ENCODE measurements at regions not wholly inside any gene's neighbourhood (a gene's known extent, or its start where the extent isn't known, plus 50 kb on each side); places are given as distances from the start of the nearest gene placed in this dataset.

DNA sequence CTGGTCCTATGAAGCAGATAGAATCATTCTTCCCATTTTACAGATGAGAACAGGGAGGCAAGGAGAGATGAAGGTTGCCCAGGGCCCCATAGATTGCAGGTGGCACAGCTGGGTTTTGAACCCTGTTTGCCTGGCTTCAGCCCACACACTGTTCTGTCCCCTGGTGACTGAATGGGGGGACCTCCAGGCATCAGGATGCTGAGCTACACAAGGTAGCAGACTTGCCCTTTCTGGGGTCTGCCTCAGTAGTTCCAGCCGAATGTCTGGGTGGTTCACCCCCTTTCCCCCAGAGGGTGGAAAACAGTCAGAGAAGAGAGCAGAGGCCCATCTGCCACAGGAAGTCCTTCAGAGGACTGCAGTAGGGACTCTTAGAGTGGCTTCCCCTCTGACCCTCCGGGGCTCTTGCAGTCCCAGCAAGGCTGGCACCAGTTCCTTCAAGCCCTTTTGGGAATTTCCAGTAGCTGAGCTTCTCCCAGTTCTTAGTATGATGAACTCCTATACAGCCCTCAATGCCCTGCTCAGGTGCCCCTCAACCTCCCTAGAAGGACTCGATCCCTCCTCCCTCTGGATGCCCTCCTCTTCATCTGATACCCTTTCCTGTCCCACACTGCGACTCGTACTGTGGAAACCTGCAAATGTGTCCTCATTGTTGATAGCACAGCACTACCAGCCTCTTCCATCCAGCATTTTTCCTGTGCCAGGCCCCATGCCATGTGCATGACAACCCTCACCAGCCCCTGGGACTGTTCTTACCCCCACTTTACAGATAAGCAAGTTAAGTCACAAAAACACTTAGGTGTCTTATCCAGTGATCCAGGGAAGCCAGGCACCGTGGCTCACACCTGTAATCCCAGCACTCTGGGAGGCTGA, 82.8 kb downstream of the IGLL1 start:
- WGBS (ENCODE audit: low lambda C conversion rate) = 36% methylated on average over 5 of the region's 6 CpGs
- DNase-seq (ENCODE audit: low spot score) (no peak), FAIRE-seq (no peak), ATAC-seq (no peak)
- Histone ChIP-seq H3K9me3 (ENCODE audit: low read length) (no peaks in the 10 kb centered on the region), H3K4me2 (ENCODE audit: low read depth, low read length) (no peak overlapping the region), H3K9ac (ENCODE audit: insufficient read depth, low read depth, low read length) (no peak overlapping the region), H4K20me1 (ENCODE audit: insufficient read depth, low read length) (no peaks in the 10 kb centered on the region), H3K27ac (ENCODE audit: extremely low read length, insufficient read depth, low read length) (no peak overlapping the region), H3K79me2 (ENCODE audit: insufficient read depth, low read length) (no peaks in the 10 kb centered on the region), H3K27me3 (ENCODE audit: control insufficient read depth in 1 of 2, insufficient read depth in 2 of 2, low read length in 2 of 2) (peaks cover 0 to 8% of the 10 kb centered on the region in 2 experiments; a peak in 1 of 5 replicates), H3K4me3 (replicated peaks in 1 of 3; ENCODE audit: insufficient read depth in 1 of 3, low read depth in 2 of 3, low read length in 3 of 3) (no peak overlapping the region), H3K36me3 (replicated peaks in 1 of 2; ENCODE audit: control insufficient read depth in 1 of 2, insufficient read depth in 2 of 2, low read length in 2 of 2) (no peaks in the 10 kb centered on the region), H2AFZ (ENCODE audit: low read length) (no peak overlapping the region), H3K4me1 (ENCODE audit: insufficient read depth, low read length) (peaks cover 40% of the 10 kb centered on the region)
- POLR2A ChIA-PET = no interaction called here
- BruUV-seq (replicated peaks) = no TSS peak
- CTCF ChIA-PET (ENCODE audit: low intra/inter-chr PET ratio, low total read pairs) = no interaction called here
- no peak for TF ChIP-seq RORA (CRISPR knock-in tag; IDR thresholded peaks at IDR 0.05)
- TF ChIP-seq ZNF629 (CRISPR knock-in tag; conservative IDR thresholded peaks at IDR 0.05) = 0 out of 2 replicates have a peak, but pooled peaks have one; percentile 45
- TF ChIP-seq NCOA5 (CRISPR knock-in tag; IDR thresholded peaks at IDR 0.05) = no peak
- TF ChIP-seq ZFP36 (IDR thresholded peaks at IDR 0.05; ENCODE audit: borderline replicate concordance, low read depth, low read length, partially characterized antibody) = no peak
- in situ Hi-C loops (cut with HindIII; ENCODE audit: extremely low pct_ligation_motif_present, low pct_unique_long_range_greater_than_20kb) = loop anchor here (25.0 kb wide), 1 partner anchor 90 kb away; the partner anchor contains the start of gene IGLL1
- intact Hi-C loops (cut with micrococcal nuclease; ENCODE audit: unreplicated experiment) = no loop called here

DNA sequence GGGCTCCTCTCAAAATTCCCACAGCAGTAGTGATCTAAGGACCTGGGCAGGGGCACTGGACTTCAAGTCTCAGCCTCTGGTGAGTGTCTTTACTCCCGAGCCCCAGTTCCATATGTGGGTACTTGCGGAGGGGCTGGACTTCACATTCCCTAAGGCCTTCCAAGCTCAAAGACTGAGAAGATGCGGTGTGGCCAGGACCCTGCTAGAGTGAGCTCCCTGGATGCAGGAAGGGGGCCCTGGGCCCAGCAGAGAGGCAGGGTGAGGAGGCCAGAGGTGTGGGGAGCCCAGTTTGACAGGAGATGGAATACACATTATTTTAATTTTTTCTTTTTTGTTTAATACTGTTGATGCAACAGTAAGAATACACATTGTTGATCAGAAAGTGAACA, 83.7 kb downstream of the IGLL1 start:
- FAIRE-seq = no peak
- H2AFZ ChIP-seq (ENCODE audit: low read length) = no peak overlapping the region
- no peak for DNase-seq (ENCODE audit: low spot score)
- ATAC-seq = no peak
- no peak overlapping the region for H3K9ac ChIP-seq (ENCODE audit: insufficient read depth, low read depth, low read length)
- in situ Hi-C loops (cut with HindIII; ENCODE audit: extremely low pct_ligation_motif_present, low pct_unique_long_range_greater_than_20kb) (loop anchor here (25.0 kb wide), 1 partner anchor 91 kb away; the partner anchor contains the start of gene IGLL1), intact Hi-C loops (cut with micrococcal nuclease; ENCODE audit: unreplicated experiment) (no loop called here)
- peaks cover 0 to 8% of the 10 kb centered on the region in 2 experiments; a peak in 1 of 5 replicates for H3K27me3 ChIP-seq (ENCODE audit: control insufficient read depth in 1 of 2, insufficient read depth in 2 of 2, low read length in 2 of 2)
- no peak overlapping the region for H3K27ac ChIP-seq (ENCODE audit: extremely low read length, insufficient read depth, low read length)
- BruUV-seq (replicated peaks) = no TSS peak
- POLR2A ChIA-PET = no interaction called here
- H3K4me3 ChIP-seq (replicated peaks in 1 of 3; ENCODE audit: insufficient read depth in 1 of 3, low read depth in 2 of 3, low read length in 3 of 3) = no peak overlapping the region
- CTCF ChIA-PET (ENCODE audit: low intra/inter-chr PET ratio, low total read pairs) = no interaction called here
- no peaks in the 10 kb centered on the region for H3K36me3 ChIP-seq (replicated peaks in 1 of 2; ENCODE audit: control insufficient read depth in 1 of 2, insufficient read depth in 2 of 2, low read length in 2 of 2)
- H4K20me1 ChIP-seq (ENCODE audit: insufficient read depth, low read length) = no peaks in the 10 kb centered on the region
- H3K4me1 ChIP-seq (ENCODE audit: insufficient read depth, low read length) = peaks cover 40% of the 10 kb centered on the region
- H3K79me2 ChIP-seq (ENCODE audit: insufficient read depth, low read length) = no peaks in the 10 kb centered on the region
- no peaks in the 10 kb centered on the region for H3K9me3 ChIP-seq (ENCODE audit: low read length)
- no peak overlapping the region for H3K4me2 ChIP-seq (ENCODE audit: low read depth, low read length)
- WGBS (ENCODE audit: low lambda C conversion rate) = 50% methylated on average over 1 of the region's 3 CpGs
- TF ChIP-seq RXRA (CRISPR knock-in tag; IDR thresholded peaks at IDR 0.05) (no peak), EEA1 (CRISPR knock-in tag; IDR thresholded peaks at IDR 0.05; ENCODE audit: borderline replicate concordance) (no peak), ZNF337 (CRISPR knock-in tag; IDR thresholded peaks at IDR 0.05; ENCODE audit: borderline replicate concordance, low read depth) (no peak), HMG20A (CRISPR knock-in tag; IDR thresholded peaks at IDR 0.05; ENCODE audit: borderline replicate concordance) (no peak), PHF21A (CRISPR knock-in tag; IDR thresholded peaks at IDR 0.05) (no peak), ZNF451 (CRISPR knock-in tag; IDR thresholded peaks at IDR 0.05) (no peak)
- TF ChIP-seq, protein P1, sequence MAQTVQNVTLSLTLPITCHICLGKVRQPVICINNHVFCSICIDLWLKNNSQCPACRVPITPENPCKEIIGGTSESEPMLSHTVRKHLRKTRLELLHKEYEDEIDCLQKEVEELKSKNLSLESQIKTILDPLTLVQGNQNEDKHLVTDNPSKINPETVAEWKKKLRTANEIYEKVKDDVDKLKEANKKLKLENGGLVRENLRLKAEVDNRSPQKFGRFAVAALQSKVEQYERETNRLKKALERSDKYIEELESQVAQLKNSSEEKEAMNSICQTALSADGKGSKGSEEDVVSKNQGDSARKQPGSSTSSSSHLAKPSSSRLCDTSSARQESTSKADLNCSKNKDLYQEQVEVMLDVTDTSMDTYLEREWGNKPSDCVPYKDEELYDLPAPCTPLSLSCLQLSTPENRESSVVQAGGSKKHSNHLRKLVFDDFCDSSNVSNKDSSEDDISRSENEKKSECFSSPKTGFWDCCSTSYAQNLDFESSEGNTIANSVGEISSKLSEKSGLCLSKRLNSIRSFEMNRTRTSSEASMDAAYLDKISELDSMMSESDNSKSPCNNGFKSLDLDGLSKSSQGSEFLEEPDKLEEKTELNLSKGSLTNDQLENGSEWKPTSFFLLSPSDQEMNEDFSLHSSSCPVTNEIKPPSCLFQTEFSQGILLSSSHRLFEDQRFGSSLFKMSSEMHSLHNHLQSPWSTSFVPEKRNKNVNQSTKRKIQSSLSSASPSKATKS (CRISPR knock-in tag; IDR thresholded peaks at IDR 0.05) = no peak
- TF ChIP-seq, protein P2, sequence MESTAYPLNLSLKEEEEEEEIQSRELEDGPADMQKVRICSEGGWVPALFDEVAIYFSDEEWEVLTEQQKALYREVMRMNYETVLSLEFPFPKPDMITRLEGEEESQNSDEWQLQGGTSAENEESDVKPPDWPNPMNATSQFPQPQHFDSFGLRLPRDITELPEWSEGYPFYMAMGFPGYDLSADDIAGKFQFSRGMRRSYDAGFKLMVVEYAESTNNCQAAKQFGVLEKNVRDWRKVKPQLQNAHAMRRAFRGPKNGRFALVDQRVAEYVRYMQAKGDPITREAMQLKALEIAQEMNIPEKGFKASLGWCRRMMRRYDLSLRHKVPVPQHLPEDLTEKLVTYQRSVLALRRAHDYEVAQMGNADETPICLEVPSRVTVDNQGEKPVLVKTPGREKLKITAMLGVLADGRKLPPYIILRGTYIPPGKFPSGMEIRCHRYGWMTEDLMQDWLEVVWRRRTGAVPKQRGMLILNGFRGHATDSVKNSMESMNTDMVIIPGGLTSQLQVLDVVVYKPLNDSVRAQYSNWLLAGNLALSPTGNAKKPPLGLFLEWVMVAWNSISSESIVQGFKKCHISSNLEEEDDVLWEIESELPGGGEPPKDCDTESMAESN (CRISPR knock-in tag; conservative IDR thresholded peaks at IDR 0.05) = no peak
